Liver (tissue), 8 donors: ENCODE measurements at regions not wholly inside any gene's neighbourhood (a gene's known extent, or its start where the extent isn't known, plus 50 kb on each side); places are given as distances from the start of the nearest gene placed in this dataset.

Experiments
- DNase-seq: peaks from one replicate; pipeline ENCODE4 v3.0.0-alpha.2; 2017; ENCODE audit warnings: low spot score
- H3K27ac ChIP-seq, 2 donors: one replicate each; pipeline ENCODE4 v1.7.0; 2013; ENCODE audit warnings: inconsistent platforms in 2 of 2, low read length in 2 of 2, control low read depth in 1 of 2, low read depth in 1 of 2, mild to moderate bottlenecking in 1 of 2
- H3K27me3 ChIP-seq, 4 donors: one replicate each; pipeline versions ENCODE4 v1.6.1 to v1.7.0; 2013; ENCODE audit warnings: low read length in 3 of 4, inconsistent platforms in 1 of 4, mild to moderate bottlenecking in 1 of 4, moderate library complexity in 1 of 4; ENCODE audit not compliant: control insufficient read depth in 4 of 4, insufficient read depth in 4 of 4
- H3K36me3 ChIP-seq, 4 donors: one replicate each; pipeline versions ENCODE4 v1.6.1 to v1.7.0; 2013; ENCODE audit warnings: low read length in 3 of 4, mild to moderate bottlenecking in 3 of 4, low read depth in 1 of 4, moderate library complexity in 1 of 4; ENCODE audit not compliant: control insufficient read depth in 4 of 4, insufficient read depth in 3 of 4
- H3K4me1 ChIP-seq, 4 donors: one replicate each; pipeline versions ENCODE4 v1.6.1 to v1.7.0; 2013; ENCODE audit warnings: low read length in 3 of 4, mild to moderate bottlenecking in 3 of 4, moderate library complexity in 1 of 4; ENCODE audit not compliant: control insufficient read depth in 4 of 4, insufficient read depth in 4 of 4
- H3K4me3 ChIP-seq, 3 donors: one replicate each; pipeline versions ENCODE4 v1.6.1 to v1.7.0; 2013; ENCODE audit warnings: low read length in 3 of 3, control low read depth in 1 of 3, low read depth in 1 of 3, mild to moderate bottlenecking in 1 of 3
- H3K9ac ChIP-seq, 2 donors: one replicate each; pipeline ENCODE4 v1.7.0; 2013; ENCODE audit warnings: low read length in 2 of 2, mild to moderate bottlenecking in 2 of 2, moderate library complexity in 2 of 2, control low read depth in 1 of 2, low read depth in 1 of 2
- H3K9me3 ChIP-seq, 4 donors: one replicate each; pipeline versions ENCODE4 v1.6.1 to v1.7.0; 2013; ENCODE audit warnings: low read length in 3 of 4; ENCODE audit not compliant: control insufficient read depth in 4 of 4
- EGR1 ChIP-seq, 2 donors: IDR thresholded peaks; 2 replicates each; pipeline ENCODE4 v1.6.1; 2016 to 2018; ENCODE audit warnings: antibody characterized with exemption in 2 of 2, low read depth in 2 of 2
- FOXA1 ChIP-seq: IDR thresholded peaks from 2 replicates; pipeline ENCODE4 v1.6.1; 2016; ENCODE audit warnings: antibody characterized with exemption
- FOXA2 ChIP-seq: IDR thresholded peaks from 2 replicates; pipeline ENCODE4 v1.6.1; 2016; ENCODE audit warnings: antibody characterized with exemption
- GABPA ChIP-seq, 2 donors: IDR thresholded peaks in 1 of 2; conservative IDR thresholded peaks in 1 of 2; 2 replicates each; pipeline ENCODE4 v1.6.1; 2016; ENCODE audit warnings: antibody characterized with exemption in 2 of 2, mild to moderate bottlenecking in 1 of 2, moderate library complexity in 1 of 2
- HNF4A ChIP-seq, 2 donors: conservative IDR thresholded peaks; 2 replicates each; pipeline ENCODE4 v1.6.1; 2016; ENCODE audit warnings: antibody characterized with exemption in 2 of 2, mild to moderate bottlenecking in 2 of 2
- HNF4G ChIP-seq: IDR thresholded peaks from 2 replicates; pipeline ENCODE4 v1.6.1; 2016; ENCODE audit warnings: antibody characterized with exemption
- JUND ChIP-seq, 2 donors: IDR thresholded peaks; 2 replicates each; pipeline ENCODE4 v1.6.1; 2016; ENCODE audit warnings: antibody characterized with exemption in 2 of 2
- NR2F2 ChIP-seq: IDR thresholded peaks from 2 replicates; pipeline ENCODE4 v1.6.1; 2016; ENCODE audit warnings: antibody characterized with exemption
- RAD21 ChIP-seq, 2 donors: IDR thresholded peaks; 2 replicates each; pipeline ENCODE4 v1.6.1; 2016; ENCODE audit warnings: antibody characterized with exemption in 2 of 2, mild to moderate bottlenecking in 2 of 2
- RXRA ChIP-seq, 2 donors: IDR thresholded peaks; 2 replicates each; pipeline ENCODE4 v1.6.1; 2017 to 2018; ENCODE audit warnings: antibody characterized with exemption in 2 of 2, mild to moderate bottlenecking in 1 of 2
- SP1 ChIP-seq: IDR thresholded peaks from 2 replicates; pipeline ENCODE4 v1.6.1; 2018; ENCODE audit warnings: antibody characterized with exemption, mild to moderate bottlenecking
- TAF1 ChIP-seq: conservative IDR thresholded peaks from 2 replicates; pipeline ENCODE4 v1.6.1; 2016; ENCODE audit warnings: antibody characterized with exemption, mild to moderate bottlenecking
- YY1 ChIP-seq: IDR thresholded peaks from 2 replicates; pipeline ENCODE4 v1.6.1; 2016; ENCODE audit warnings: antibody characterized with exemption, mild to moderate bottlenecking
- WGBS: extraction: QIAGEN DNeasy Blood & Tissue Kit; methylation state at CpG from one replicate; pipeline ENCODE4 v1.1.7; 2013; 5-methylcytosine and 5-hydroxymethylcytosine counted together
- TF ChIP-seq, protein P1 (sequence below): IDR thresholded peaks from 2 replicates; pipeline ENCODE4 v1.6.1; 2016; ENCODE audit warnings: antibody characterized with exemption
- TF ChIP-seq, protein P2 (sequence below): IDR thresholded peaks from 2 replicates; pipeline ENCODE4 v1.6.1; 2016; ENCODE audit warnings: antibody characterized with exemption, mild to moderate bottlenecking
- TF ChIP-seq, protein P3 (sequence below): IDR thresholded peaks from 2 replicates; pipeline ENCODE4 v1.6.1; 2016; ENCODE audit warnings: antibody characterized with exemption
- TF ChIP-seq, protein P4 (sequence below): IDR thresholded peaks from 2 replicates; pipeline ENCODE4 v1.6.1; 2016; ENCODE audit warnings: antibody characterized with exemption
- TF ChIP-seq, protein P5 (sequence below): fragments of 150-350 bp; IDR thresholded peaks from 2 replicates; pipeline ENCODE4 v1.5.1; 2017; ENCODE audit warnings: improper control_type of control experiment, low read depth, low read length; ENCODE audit not compliant: missing input control
- donor health status: healthy.
- donor health status: healthy.
- donor health status: healthy.
- donor health status: healthy.
- donor health status: healthy.

DNA sequence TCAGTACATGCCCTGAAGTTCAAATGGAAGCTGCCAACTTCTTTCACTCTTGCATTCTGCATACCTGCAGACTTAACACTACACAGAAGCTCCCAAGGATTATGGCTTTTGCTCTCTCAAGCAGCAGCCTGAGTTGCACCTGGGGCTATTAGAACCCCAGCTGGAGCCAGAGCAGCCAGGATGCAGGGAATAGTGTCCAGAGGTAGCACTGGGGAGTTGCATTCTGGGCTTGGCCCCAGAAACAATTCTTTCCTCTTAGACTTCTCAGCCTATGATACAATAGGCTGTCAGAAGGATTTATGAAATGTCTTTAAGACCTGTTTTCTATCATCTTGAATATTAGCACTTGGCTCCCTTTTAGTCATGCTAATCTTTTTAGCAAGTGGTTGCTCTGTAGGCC is 886.7 kb upstream of the GHITM start (continued):
- TF ChIP-seq, protein P1, sequence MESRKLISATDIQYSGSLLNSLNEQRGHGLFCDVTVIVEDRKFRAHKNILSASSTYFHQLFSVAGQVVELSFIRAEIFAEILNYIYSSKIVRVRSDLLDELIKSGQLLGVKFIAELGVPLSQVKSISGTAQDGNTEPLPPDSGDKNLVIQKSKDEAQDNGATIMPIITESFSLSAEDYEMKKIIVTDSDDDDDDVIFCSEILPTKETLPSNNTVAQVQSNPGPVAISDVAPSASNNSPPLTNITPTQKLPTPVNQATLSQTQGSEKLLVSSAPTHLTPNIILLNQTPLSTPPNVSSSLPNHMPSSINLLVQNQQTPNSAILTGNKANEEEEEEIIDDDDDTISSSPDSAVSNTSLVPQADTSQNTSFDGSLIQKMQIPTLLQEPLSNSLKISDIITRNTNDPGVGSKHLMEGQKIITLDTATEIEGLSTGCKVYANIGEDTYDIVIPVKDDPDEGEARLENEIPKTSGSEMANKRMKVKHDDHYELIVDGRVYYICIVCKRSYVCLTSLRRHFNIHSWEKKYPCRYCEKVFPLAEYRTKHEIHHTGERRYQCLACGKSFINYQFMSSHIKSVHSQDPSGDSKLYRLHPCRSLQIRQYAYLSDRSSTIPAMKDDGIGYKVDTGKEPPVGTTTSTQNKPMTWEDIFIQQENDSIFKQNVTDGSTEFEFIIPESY, result no peak
- no peak for TF ChIP-seq RXRA (IDR thresholded peaks at IDR 0.05)

DNA sequence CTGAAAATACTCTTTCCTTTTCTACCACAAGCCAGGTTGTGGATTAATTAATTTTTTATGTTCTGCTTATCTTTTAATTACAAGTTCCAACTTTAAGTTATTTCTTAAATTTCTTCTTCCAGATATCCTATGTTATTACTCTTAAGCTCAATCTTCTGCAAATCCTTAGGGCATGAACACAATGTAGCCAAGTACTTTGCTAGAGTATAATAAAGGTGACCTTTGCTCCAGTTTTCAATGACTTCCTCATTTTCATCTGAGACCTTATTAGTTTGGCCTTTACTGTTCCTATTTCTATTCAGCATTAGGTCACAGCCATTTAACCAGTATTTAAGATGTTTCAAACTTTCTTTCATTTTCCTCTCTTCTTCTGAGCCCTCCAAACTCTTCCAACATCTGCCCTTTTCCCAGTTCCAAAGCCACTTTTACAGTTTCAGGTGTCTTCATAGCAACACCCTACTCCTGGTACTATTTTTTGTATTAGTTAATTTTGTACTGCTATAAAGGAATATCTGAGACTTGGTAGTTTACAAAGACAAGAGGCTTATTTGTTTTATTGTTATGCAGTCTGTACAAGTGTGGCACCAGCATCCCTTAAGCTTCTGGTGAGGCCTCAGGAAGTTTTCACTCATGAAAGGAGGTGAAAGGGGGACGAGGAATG is 886.2 kb upstream of the GHITM start:
- peaks cover 0 to 12% (median 6%) of the 10 kb centered on the region in 4 donors for H3K4me1 ChIP-seq
- no peak overlapping the region for H3K27ac ChIP-seq
- H3K27me3 ChIP-seq, result no peaks in the 10 kb centered on the region
- no peak overlapping the region for H3K9ac ChIP-seq
- no peak for DNase-seq
- H3K36me3 ChIP-seq, result no peaks in the 10 kb centered on the region
- peaks cover 1 to 7% (median 6%) of the 10 kb centered on the region in 4 donors for H3K9me3 ChIP-seq
- TF ChIP-seq RXRA (IDR thresholded peaks at IDR 0.05), result no peak
- 90% methylated on average over 1 of the region's 1 CpG for WGBS
- no peak overlapping the region for H3K4me3 ChIP-seq

DNA sequence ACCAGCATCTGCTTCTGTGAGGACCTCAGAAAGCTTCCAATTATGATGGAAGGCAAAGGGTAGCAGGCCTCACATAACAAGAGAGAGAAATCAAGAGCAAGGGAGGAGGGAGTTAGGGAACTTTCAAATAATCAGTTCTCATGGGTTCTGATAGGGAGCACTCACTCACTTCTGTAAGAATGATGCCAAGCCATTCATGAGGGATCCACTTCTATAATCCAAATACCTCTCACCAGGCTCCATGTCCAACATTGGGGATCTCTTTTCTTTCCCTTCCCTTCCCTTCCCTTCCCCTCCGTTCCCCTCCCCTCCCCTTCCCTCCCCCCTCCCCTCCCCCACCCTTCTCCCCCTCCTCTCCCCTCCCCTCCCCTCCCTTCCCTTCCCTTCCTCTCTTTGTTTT is 884.6 kb upstream of the GHITM start:
- peaks cover 0 to 12% (median 6%) of the 10 kb centered on the region in 4 donors for H3K4me1 ChIP-seq
- H3K4me3 ChIP-seq, result no peak overlapping the region
- H3K9me3 ChIP-seq, result peaks cover 1 to 7% (median 6%) of the 10 kb centered on the region in 4 donors
- TF ChIP-seq, protein P2, sequence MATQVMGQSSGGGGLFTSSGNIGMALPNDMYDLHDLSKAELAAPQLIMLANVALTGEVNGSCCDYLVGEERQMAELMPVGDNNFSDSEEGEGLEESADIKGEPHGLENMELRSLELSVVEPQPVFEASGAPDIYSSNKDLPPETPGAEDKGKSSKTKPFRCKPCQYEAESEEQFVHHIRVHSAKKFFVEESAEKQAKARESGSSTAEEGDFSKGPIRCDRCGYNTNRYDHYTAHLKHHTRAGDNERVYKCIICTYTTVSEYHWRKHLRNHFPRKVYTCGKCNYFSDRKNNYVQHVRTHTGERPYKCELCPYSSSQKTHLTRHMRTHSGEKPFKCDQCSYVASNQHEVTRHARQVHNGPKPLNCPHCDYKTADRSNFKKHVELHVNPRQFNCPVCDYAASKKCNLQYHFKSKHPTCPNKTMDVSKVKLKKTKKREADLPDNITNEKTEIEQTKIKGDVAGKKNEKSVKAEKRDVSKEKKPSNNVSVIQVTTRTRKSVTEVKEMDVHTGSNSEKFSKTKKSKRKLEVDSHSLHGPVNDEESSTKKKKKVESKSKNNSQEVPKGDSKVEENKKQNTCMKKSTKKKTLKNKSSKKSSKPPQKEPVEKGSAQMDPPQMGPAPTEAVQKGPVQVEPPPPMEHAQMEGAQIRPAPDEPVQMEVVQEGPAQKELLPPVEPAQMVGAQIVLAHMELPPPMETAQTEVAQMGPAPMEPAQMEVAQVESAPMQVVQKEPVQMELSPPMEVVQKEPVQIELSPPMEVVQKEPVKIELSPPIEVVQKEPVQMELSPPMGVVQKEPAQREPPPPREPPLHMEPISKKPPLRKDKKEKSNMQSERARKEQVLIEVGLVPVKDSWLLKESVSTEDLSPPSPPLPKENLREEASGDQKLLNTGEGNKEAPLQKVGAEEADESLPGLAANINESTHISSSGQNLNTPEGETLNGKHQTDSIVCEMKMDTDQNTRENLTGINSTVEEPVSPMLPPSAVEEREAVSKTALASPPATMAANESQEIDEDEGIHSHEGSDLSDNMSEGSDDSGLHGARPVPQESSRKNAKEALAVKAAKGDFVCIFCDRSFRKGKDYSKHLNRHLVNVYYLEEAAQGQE, result no peak
- TF ChIP-seq FOXA1 (no peak), GABPA (IDR thresholded peaks at IDR 0.05 in 1 of 2, conservative IDR thresholded peaks at IDR 0.05 in 1 of 2) (no peak), NR2F2 (no peak), HNF4G (no peak), TAF1 (no peak), JUND (IDR thresholded peaks at IDR 0.05) (no peak), RAD21 (IDR thresholded peaks at IDR 0.05) (no peak), SP1 (no peak), RXRA (IDR thresholded peaks at IDR 0.05) (no peak), FOXA2 (no peak), HNF4A (conservative IDR thresholded peaks at IDR 0.05) (no peak), YY1 (no peak), EGR1 (IDR thresholded peaks at IDR 0.05; ENCODE audit: low read depth in 2 of 2) (no peak)
- TF ChIP-seq, protein P3, sequence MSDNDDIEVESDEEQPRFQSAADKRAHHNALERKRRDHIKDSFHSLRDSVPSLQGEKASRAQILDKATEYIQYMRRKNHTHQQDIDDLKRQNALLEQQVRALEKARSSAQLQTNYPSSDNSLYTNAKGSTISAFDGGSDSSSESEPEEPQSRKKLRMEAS, result no peak
- TF ChIP-seq, protein P1, result no peak
- TF ChIP-seq, protein P4, sequence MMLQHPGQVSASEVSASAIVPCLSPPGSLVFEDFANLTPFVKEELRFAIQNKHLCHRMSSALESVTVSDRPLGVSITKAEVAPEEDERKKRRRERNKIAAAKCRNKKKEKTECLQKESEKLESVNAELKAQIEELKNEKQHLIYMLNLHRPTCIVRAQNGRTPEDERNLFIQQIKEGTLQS, result no peak
- TF ChIP-seq, protein P5, sequence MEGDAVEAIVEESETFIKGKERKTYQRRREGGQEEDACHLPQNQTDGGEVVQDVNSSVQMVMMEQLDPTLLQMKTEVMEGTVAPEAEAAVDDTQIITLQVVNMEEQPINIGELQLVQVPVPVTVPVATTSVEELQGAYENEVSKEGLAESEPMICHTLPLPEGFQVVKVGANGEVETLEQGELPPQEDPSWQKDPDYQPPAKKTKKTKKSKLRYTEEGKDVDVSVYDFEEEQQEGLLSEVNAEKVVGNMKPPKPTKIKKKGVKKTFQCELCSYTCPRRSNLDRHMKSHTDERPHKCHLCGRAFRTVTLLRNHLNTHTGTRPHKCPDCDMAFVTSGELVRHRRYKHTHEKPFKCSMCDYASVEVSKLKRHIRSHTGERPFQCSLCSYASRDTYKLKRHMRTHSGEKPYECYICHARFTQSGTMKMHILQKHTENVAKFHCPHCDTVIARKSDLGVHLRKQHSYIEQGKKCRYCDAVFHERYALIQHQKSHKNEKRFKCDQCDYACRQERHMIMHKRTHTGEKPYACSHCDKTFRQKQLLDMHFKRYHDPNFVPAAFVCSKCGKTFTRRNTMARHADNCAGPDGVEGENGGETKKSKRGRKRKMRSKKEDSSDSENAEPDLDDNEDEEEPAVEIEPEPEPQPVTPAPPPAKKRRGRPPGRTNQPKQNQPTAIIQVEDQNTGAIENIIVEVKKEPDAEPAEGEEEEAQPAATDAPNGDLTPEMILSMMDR, result no peak
- H3K27ac ChIP-seq, result no peak overlapping the region
- no peaks in the 10 kb centered on the region for H3K36me3 ChIP-seq
- no peak for DNase-seq
- no peak overlapping the region for H3K9ac ChIP-seq
- WGBS, result 61% methylated on average over 1 of the region's 1 CpG
- H3K27me3 ChIP-seq, result no peaks in the 10 kb centered on the region
